Choroid plexus epithelial cell (primary cell): ENCODE measurements at regions not wholly inside any gene's neighbourhood (a gene's known extent, or its start where the extent isn't known, plus 50 kb on each side); places are given as distances from the start of the nearest gene placed in this dataset.
A peak's percentile ranks its signal among the peaks of the same experiment; 100 is the strongest.

ENCODE experiments used
- DNase-seq: peaks from one replicate; pipeline ENCODE4 v3.0.0-alpha.2; 2010; ENCODE audit warnings: low read depth
- H3K4me3 ChIP-seq: 2 replicates; pipeline ENCODE4 v1.5.1; 2011; ENCODE audit warnings: low read depth, mild to moderate bottlenecking, control low read depth, low read length, moderate library complexity
- TF ChIP-seq, protein P1 (sequence below): conservative IDR thresholded peaks from 2 replicates; pipeline ENCODE4 v1.5.1; 2011; ENCODE audit warnings: low read depth, mild to moderate bottlenecking, control low read depth, inconsistent platforms, low read length, moderate library complexity

DNA sequence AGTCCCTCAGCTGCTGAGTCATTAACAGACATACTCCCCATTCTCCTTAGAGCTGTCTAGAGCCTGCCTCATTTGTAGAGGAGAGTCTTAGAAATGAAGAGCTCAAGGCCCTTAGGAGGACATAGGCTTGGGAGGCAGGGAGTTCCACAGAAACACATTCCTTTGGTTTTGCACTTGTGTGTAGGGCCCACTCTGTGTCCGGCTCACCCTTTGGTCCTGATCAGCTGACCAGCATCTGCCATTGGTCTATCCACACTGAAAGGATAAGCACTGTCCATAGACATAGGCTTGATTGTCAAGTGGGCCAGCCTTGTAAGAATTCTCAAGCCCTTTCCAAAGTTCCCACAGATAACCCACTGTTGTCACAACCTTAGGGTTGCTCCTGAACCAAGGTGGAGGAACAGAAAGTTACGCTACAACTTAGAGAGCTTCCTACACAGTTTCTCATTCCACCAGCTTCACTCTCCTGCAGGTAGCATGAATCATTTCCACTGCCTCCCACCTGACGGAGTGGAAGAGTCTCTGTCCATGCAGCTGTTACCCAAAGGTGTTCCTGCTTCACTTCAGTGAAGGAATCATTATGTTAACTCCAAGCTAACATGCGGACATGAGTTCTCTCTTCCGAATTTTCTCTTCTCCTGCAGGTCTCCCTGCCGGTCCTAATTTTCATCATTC is 96.1 kb downstream of the TNFSF18 start:
- TF ChIP-seq, protein P1, sequence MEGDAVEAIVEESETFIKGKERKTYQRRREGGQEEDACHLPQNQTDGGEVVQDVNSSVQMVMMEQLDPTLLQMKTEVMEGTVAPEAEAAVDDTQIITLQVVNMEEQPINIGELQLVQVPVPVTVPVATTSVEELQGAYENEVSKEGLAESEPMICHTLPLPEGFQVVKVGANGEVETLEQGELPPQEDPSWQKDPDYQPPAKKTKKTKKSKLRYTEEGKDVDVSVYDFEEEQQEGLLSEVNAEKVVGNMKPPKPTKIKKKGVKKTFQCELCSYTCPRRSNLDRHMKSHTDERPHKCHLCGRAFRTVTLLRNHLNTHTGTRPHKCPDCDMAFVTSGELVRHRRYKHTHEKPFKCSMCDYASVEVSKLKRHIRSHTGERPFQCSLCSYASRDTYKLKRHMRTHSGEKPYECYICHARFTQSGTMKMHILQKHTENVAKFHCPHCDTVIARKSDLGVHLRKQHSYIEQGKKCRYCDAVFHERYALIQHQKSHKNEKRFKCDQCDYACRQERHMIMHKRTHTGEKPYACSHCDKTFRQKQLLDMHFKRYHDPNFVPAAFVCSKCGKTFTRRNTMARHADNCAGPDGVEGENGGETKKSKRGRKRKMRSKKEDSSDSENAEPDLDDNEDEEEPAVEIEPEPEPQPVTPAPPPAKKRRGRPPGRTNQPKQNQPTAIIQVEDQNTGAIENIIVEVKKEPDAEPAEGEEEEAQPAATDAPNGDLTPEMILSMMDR = no peak
- H3K4me3 ChIP-seq = no peak overlapping the region
- DNase-seq = no peak

DNA sequence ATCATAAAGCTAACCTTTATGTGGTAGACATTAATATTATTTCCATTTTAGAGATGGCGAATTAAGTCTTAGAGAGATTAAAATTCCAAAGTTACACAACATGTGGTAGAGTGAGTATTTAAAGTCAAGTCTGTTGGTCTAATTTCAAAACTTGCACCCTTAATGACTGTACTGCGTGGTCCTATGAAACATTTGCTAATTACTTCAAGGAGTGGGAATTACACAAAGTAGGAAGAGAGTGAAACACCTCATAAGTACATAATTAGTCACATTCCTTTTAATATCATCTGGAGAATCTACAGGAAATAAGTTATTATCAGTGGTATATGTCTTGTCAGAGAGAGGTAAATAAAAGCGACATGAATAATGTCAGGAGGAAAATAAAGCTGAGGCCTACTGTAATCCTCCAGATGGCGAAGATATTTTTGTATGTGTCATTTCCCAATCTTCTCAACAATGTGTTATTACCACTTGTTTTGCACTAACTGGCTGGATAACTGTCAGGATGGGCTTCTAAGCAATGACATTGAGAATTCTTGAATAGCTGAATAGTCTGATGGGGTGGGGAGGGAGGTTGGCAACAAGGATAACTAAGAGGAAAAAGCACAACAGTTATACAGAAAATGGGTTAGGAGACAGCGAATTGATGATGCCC is 95.5 kb downstream of the TNFSF18 start:
- TF ChIP-seq, protein P1 = no peak
- H3K4me3 ChIP-seq = no peak overlapping the region
- peak; percentile 72 for DNase-seq

DNA sequence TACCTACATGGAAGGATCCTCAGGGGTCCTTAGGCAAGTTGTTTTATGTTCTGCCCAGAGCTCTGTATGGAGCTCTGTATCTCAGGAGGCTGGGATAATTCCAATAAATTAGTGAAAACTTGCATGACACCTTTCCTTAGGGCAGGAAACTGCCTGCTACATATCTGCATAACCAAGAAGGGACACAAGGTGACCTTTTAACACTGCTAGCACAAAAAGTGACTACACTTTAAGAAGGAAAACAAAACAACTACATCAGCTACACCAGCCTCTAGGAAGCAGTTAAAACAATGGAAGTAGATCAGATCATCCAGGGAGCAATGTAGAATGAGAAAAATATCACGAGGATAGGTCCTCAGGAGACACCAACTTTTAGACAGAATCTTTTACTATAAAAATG is 93.9 kb downstream of the TNFSF18 start:
- H3K4me3 ChIP-seq = no peak overlapping the region
- TF ChIP-seq, protein P1 = no peak
- no peak for DNase-seq

DNA sequence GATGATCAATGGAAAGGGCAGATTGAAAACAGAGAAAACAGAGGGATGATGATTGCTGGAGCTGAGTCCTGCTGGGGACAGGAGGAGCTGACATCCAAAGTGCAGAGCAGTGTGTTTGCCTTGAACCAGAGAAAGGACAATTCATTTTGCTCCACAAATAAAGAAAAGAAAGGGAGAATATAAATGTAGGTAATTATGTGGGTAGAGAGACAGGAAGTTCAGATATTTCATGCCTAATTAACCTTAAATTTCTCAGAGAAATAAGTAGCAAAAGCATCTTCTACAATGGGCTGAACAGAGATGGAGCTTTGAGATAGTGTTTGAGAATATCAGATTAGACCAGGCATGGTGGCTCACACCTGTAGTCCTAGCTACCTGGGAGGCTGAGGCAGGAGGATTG is 93.2 kb downstream of the TNFSF18 start:
- TF ChIP-seq, protein P1 = no peak
- H3K4me3 ChIP-seq = no peak overlapping the region
- no peak for DNase-seq

DNA sequence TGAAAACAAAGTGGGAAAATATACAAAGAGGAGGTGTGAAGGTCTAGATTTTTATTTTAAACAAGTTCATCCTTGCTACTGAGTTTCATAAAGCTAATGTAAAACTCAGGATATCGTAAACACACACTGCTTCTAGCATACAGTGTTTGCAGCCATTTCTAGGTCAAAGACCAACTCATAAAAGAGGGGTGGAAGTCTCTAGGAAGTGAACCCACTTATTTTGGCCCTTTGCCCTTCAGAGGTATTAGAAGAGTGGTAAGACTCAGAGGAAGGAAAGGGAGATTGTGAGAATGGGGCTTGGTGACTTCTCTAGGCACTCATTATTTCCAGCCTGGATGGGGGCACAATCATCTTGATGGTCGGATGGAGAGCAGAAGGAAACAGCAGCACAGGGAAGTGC is 91.2 kb downstream of the TNFSF18 start:
- DNase-seq = no peak
- TF ChIP-seq, protein P1 = no peak
- no peak overlapping the region for H3K4me3 ChIP-seq

DNA sequence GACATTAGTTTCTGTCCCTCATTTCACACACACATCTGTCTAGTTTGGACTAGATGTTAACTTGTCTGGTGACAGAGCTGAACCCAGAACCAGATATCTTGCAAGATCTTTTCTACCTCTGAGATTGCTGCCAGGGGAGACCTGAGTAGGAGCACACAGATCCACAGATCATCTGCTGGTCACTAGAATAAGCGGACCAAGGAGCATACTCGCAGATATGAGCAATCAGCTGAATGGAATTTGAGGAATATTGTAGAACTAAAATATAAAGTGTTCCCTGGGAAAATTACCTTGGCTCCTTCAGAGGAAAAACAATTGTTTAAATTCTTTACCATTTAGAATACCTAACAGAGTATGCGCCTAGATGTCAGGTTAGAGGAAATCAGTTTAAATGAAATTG is 90.7 kb downstream of the TNFSF18 start:
- H3K4me3 ChIP-seq = no peak overlapping the region
- TF ChIP-seq, protein P1 = no peak
- peak; percentile 53 for DNase-seq
